ENCODE measurements at regions not wholly inside any gene's neighbourhood (a gene's known extent, or its start where the extent isn't known, plus 50 kb on each side); places are given as distances from the start of the nearest gene placed in this dataset.
A peak's percentile ranks its signal among the peaks of the same experiment; 100 is the strongest.

GRCh38 chr7:13702251-13702650 lies 287.2 kb downstream of the ETV1 start:
- no peaks in the 10 kb centered on the region for H3K36me3 ChIP-seq (ENCODE audit: insufficient read depth, low read length)
- peak overlapping the region; percentile 45; the same call in 1 of the 2 replicates for H3K4me3 ChIP-seq
- no peak overlapping the region for H3K9ac ChIP-seq (ENCODE audit: insufficient read length)
- no peak for TF ChIP-seq EZH2 (IDR thresholded peaks at IDR 0.05)
- no peak for TF ChIP-seq FOXP2 (optimal IDR thresholded peaks at IDR 0.05; ENCODE audit: control extremely low read depth, extremely low read length, insufficient read depth)
- no peak for TF ChIP-seq POLR2AphosphoS5 (IDR thresholded peaks at IDR 0.05; ENCODE audit: borderline replicate concordance, low read depth, low read length)
- no peaks in the 10 kb centered on the region for H3K9me3 ChIP-seq (ENCODE audit: low read depth, low read length)
- no peak overlapping the region for H3K27ac ChIP-seq
- peak; percentile 72 for DNase-seq (ENCODE audit: low read depth, low spot score)

- Histone ChIP-seq H3K36me3 (ENCODE audit: insufficient read depth, low read length) (no peaks in the 10 kb centered on the region), H3K4me3 (no peak overlapping the region), H3K9me3 (ENCODE audit: low read depth, low read length) (no peaks in the 10 kb centered on the region), H3K27ac (no peak overlapping the region), H3K9ac (ENCODE audit: insufficient read length) (no peak overlapping the region)
- no peak for TF ChIP-seq EZH2 (IDR thresholded peaks at IDR 0.05)
- no peak for TF ChIP-seq FOXP2 (optimal IDR thresholded peaks at IDR 0.05; ENCODE audit: control extremely low read depth, extremely low read length, insufficient read depth)
- no peak for TF ChIP-seq POLR2AphosphoS5 (IDR thresholded peaks at IDR 0.05; ENCODE audit: borderline replicate concordance, low read depth, low read length)
- no peak for DNase-seq (ENCODE audit: low read depth, low spot score)
Measured at GRCh38 chr7:13708670-13709069, 280.8 kb downstream of the ETV1 start.

GRCh38 chr7:13713092-13713491 lies 276.4 kb downstream of the ETV1 start:
- Histone ChIP-seq H3K27ac (no peak overlapping the region), H3K9me3 (ENCODE audit: low read depth, low read length) (no peaks in the 10 kb centered on the region; the same call in 1 of the 2 replicates), H3K9ac (ENCODE audit: insufficient read length) (no peak overlapping the region), H3K4me3 (no peak overlapping the region), H3K36me3 (ENCODE audit: insufficient read depth, low read length) (no peaks in the 10 kb centered on the region)
- TF ChIP-seq FOXP2 (optimal IDR thresholded peaks at IDR 0.05; ENCODE audit: control extremely low read depth, extremely low read length, insufficient read depth) (no peak), EZH2 (IDR thresholded peaks at IDR 0.05) (no peak), POLR2AphosphoS5 (IDR thresholded peaks at IDR 0.05; ENCODE audit: borderline replicate concordance, low read depth, low read length) (no peak)
- no peak for DNase-seq (ENCODE audit: low read depth, low spot score)

GRCh38 chr7:13715534-13715933 lies 273.9 kb downstream of the ETV1 start:
- Histone ChIP-seq H3K9ac (ENCODE audit: insufficient read length) (no peak overlapping the region), H3K27ac (no peak overlapping the region), H3K9me3 (ENCODE audit: low read depth, low read length) (no peaks in the 10 kb centered on the region; the same call in 1 of the 2 replicates), H3K36me3 (ENCODE audit: insufficient read depth, low read length) (no peaks in the 10 kb centered on the region), H3K4me3 (no peak overlapping the region)
- no peak for DNase-seq (ENCODE audit: low read depth, low spot score)
- TF ChIP-seq EZH2 (IDR thresholded peaks at IDR 0.05): no peak

- Histone ChIP-seq H3K9ac (ENCODE audit: insufficient read length) (no peak overlapping the region), H3K27ac (no peak overlapping the region), H3K36me3 (ENCODE audit: insufficient read depth, low read length) (no peaks in the 10 kb centered on the region), H3K4me3 (no peak overlapping the region), H3K9me3 (ENCODE audit: low read depth, low read length) (no peaks in the 10 kb centered on the region; the same call in 1 of the 2 replicates)
- no peak for DNase-seq (ENCODE audit: low read depth, low spot score)
- TF ChIP-seq FOXP2 (optimal IDR thresholded peaks at IDR 0.05; ENCODE audit: control extremely low read depth, extremely low read length, insufficient read depth) (no peak), EZH2 (IDR thresholded peaks at IDR 0.05) (no peak), POLR2AphosphoS5 (IDR thresholded peaks at IDR 0.05; ENCODE audit: borderline replicate concordance, low read depth, low read length) (no peak)
Measured at GRCh38 chr7:13717031-13717430, 272.4 kb downstream of the ETV1 start.

GRCh38 chr7:13724191-13724976 lies 265.1 kb downstream of the ETV1 start:
- Histone ChIP-seq H3K9me3 (ENCODE audit: low read depth, low read length) (no peaks in the 10 kb centered on the region), H3K27ac (0 out of 2 replicates have a peak overlapping the region, but pooled peaks have one; percentile 7), H3K9ac (ENCODE audit: insufficient read length) (no peak overlapping the region), H3K36me3 (ENCODE audit: insufficient read depth, low read length) (no peaks in the 10 kb centered on the region), H3K4me3 (no peak overlapping the region)
- no peak for DNase-seq (ENCODE audit: low read depth, low spot score)
- TF ChIP-seq EZH2 (IDR thresholded peaks at IDR 0.05) (no peak), POLR2AphosphoS5 (IDR thresholded peaks at IDR 0.05; ENCODE audit: borderline replicate concordance, low read depth, low read length) (no peak), FOXP2 (optimal IDR thresholded peaks at IDR 0.05; ENCODE audit: control extremely low read depth, extremely low read length, insufficient read depth) (no peak)

GRCh38 chr7:13724977-13725566 lies 264.4 kb downstream of the ETV1 start:
- no peak for DNase-seq (ENCODE audit: low read depth, low spot score)
- no peak for TF ChIP-seq EZH2 (IDR thresholded peaks at IDR 0.05)
- no peak for TF ChIP-seq POLR2AphosphoS5 (IDR thresholded peaks at IDR 0.05; ENCODE audit: borderline replicate concordance, low read depth, low read length)
- TF ChIP-seq FOXP2 (optimal IDR thresholded peaks at IDR 0.05; ENCODE audit: control extremely low read depth, extremely low read length, insufficient read depth): no peak
- H3K9me3 ChIP-seq (ENCODE audit: low read depth, low read length): no peaks in the 10 kb centered on the region
- no peak overlapping the region for H3K27ac ChIP-seq
- H3K4me3 ChIP-seq: no peak overlapping the region
- H3K9ac ChIP-seq (ENCODE audit: insufficient read length): no peak overlapping the region
- H3K36me3 ChIP-seq (ENCODE audit: insufficient read depth, low read length): no peaks in the 10 kb centered on the region

GRCh38 chr7:13725591-13725990 lies 263.9 kb downstream of the ETV1 start:
- no peak for TF ChIP-seq POLR2AphosphoS5 (IDR thresholded peaks at IDR 0.05; ENCODE audit: borderline replicate concordance, low read depth, low read length)
- TF ChIP-seq FOXP2 (optimal IDR thresholded peaks at IDR 0.05; ENCODE audit: control extremely low read depth, extremely low read length, insufficient read depth): no peak
- TF ChIP-seq EZH2 (IDR thresholded peaks at IDR 0.05): no peak
- no peak overlapping the region for H3K27ac ChIP-seq
- DNase-seq (ENCODE audit: low read depth, low spot score): no peak
- H3K9me3 ChIP-seq (ENCODE audit: low read depth, low read length): no peaks in the 10 kb centered on the region
- no peaks in the 10 kb centered on the region for H3K36me3 ChIP-seq (ENCODE audit: insufficient read depth, low read length)
- H3K9ac ChIP-seq (ENCODE audit: insufficient read length): no peak overlapping the region
- no peak overlapping the region for H3K4me3 ChIP-seq
